HG02884 (cell line): ENCODE measurements at regions not wholly inside any gene's neighbourhood (a gene's known extent, or its start where the extent isn't known, plus 50 kb on each side); places are given as distances from the start of the nearest gene placed in this dataset.

ENCODE experiments used
- ATAC-seq: cut with Tn5 transposase; IDR thresholded peaks from one replicate; pipeline ENCODE4 v1.9.1; 2021; ENCODE audit warnings: mild to moderate bottlenecking, moderate library complexity; ENCODE audit not compliant: unreplicated experiment

GRCh38 chr2:236963631-236964182, 122.0 kb upstream of the COPS8 start:
- no peak for ATAC-seq

DNA sequence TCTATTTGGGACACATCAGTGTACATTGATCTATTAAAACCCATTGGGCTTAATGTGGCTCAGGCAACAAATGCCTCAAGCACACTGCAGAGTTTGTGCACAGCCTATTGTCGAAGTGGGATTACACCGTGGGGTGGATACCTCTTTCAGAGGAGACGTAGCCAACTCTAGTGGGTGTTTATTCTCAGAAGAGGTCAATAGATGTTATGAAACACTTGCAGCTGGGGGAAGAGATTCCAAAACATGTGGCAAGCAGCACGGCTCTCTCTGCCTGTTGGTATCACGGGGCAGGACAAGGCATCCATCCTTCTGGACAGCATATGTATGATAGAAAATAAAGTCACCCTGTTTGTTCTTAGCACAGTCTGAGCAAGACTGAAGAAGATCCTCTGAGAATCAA, 121.4 kb upstream of the COPS8 start:
- no peak for ATAC-seq

DNA sequence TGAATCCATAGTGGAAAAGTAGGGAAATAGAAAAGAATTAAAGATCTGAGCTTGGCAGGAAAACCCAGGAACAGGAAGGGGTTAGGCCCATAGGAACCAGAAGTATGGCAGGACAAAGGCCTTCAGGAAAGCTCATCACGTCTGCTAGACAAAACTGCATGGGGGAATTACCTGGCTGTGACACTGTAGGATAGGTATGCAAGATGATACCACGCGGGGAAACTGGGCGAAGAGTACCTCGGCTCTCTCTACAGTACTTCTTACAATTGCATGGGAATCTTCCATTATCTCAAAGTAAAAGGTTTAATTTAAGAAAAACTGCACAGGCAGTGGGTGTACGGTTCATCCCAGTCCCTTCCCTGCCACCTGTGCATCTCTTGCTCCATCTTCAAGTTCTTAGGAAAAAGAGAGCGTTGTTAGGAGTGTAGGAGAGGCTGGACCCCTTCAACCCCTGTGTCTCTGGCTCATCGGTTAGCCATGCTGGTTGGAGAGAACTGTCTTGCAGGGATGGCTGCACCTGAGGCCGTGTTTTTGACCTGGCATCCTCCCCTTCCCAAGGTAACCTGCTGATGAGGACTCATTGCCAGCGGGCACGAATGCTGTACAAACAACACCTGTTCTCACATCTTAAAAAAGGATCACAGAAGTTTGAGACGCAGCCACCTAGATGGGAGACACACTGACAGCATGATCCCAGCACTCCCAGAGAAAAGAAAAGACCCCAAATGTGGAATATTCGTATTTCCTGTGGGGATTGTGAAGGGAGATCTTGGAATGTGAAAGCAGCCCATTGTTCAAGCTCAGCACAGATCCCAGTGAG, 120.5 kb upstream of the COPS8 start:
- no peak for ATAC-seq

- no peak for ATAC-seq
Observed at GRCh38 chr2:236965841-236966096, 119.9 kb upstream of the COPS8 start.

DNA sequence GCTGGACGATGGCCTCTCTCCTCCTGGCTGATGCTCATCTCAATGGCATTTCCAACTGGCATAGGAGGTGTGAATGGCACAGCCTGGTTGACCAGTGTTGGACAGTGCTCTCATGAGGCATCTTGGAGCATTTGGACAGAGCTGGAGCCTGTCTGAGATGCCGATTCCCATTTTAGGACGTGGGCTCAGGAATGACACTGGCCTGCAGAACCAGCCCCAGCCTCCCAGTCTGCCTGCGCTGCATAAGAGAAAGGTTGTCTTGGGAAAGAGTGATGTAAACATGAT, 118.2 kb upstream of the COPS8 start:
- ATAC-seq = no peak

DNA sequence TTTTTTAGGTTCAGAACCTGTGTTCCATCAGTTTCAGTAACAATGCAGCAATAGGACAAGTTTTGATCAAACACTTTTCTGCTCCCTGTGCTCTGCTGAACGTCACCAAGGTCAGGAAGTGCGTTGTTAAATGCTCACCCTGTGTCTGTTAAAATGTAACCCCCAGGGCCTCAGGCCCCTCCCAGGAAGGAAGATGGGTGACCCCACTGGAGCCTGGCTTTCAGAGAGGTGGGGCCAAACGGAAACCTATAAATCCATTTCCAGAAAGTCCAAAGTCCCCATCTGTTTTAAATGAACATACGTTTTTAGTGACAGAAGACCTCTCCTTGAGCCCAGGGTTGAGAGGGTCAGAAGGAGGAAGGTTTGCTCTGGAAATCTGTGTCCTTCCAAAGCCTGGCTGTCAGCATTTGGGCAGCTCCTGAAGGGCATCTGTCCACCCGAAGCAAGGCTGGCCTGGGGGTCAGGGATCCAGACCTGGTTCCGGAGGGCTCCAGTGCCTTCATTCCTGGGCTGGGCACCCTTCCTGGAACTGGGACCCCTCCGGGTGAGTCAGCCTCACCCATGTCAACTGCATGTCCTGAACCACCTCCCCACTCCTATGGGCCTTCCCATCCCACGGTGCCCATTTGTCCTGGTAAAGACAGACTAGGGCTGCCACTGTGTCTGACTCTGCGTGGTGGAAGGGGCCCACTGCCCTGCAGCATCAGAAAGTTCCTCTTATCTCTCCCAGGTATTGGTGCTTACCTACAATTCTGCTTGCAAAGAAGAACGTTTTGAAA, 117.4 kb upstream of the COPS8 start:
- ATAC-seq = no peak

- ATAC-seq = no peak
Observed at GRCh38 chr2:236968880-236969534, 116.7 kb upstream of the COPS8 start.

DNA sequence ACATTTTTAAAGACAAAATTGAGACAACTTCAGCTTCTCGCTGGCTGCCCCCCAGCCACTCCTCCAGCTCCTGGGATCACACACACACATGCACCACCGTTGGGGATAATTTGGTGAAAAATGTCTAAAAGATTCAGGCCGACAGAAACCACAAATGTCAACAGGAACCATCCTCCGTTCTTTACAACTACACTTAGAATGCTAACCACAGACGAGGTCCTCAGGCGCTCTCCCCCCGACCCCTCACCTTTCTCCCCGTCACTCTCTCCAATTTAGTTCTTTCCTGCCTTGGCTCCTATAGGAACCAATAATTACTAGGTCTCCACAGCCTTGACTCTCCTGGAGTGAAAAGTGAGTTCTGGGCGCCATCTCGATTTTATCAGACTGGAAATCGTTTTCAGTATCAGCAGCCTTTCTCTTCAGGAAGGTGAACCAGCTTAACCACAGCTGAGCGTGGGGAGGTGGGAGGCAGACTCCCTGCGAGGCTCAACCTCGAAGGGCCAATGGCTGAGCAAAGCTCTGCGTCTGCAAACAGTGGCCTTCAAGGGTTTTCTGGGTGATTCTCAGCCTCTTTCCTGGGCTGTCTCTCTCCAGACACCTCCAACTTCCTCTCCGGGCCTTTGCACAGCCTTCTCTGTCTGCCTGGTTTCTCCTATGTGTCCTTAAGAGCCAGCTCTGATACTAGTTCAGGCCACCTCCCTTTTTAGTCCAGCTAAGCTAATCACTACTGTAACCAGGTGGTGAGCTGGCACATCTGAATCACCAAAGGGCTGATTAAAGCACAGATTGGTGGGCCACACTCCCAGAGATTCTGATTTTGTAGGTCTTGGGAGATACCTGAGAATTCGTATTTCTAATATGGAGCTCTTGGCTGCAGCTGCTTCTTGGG, 115.7 kb upstream of the COPS8 start:
- ATAC-seq = no peak

- no peak for ATAC-seq
Observed at GRCh38 chr2:236970656-236971010, 115.1 kb upstream of the COPS8 start.

DNA sequence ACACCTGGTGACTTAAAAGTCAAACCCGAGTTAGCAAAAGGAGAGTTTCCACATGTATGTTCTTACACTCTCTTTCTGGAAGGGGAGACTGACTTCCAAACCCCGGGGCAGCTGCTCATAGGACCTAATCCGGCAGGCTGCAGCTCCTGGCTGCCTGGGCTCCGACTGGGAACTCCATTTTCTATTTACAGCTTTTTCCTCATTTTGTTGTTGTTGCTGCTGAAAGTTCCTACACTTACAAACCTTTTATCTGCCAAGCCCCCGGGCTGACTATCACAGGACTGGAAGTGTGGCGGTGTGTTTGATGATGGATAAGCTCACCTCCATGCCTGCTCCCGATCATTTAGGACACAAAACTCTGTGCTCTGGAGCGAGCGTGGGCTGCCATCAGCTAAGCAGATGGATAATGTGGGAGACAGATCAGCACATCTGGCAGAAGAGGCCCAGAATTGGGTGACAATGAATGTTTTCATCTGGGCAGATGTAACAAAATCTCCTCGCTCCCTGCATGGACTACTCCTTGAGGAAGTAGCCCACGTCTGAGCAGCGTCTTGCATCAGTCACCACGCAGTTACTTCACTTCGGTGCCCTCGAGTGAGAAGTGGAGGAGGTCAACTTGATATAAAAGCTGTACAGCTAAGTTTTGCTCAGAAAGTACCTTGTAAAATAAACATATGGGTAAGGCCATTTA, 114.4 kb upstream of the COPS8 start:
- ATAC-seq = no peak

- ATAC-seq = no peak
Observed at GRCh38 chr2:236971919-236972381, 113.7 kb upstream of the COPS8 start.

- ATAC-seq = no peak
Observed at GRCh38 chr2:236972491-236973342, 113.0 kb upstream of the COPS8 start.

- no peak for ATAC-seq
Observed at GRCh38 chr2:236973343-236973980, 112.2 kb upstream of the COPS8 start.

GRCh38 chr2:236974148-236974547, 111.5 kb upstream of the COPS8 start:
- ATAC-seq = no peak

DNA sequence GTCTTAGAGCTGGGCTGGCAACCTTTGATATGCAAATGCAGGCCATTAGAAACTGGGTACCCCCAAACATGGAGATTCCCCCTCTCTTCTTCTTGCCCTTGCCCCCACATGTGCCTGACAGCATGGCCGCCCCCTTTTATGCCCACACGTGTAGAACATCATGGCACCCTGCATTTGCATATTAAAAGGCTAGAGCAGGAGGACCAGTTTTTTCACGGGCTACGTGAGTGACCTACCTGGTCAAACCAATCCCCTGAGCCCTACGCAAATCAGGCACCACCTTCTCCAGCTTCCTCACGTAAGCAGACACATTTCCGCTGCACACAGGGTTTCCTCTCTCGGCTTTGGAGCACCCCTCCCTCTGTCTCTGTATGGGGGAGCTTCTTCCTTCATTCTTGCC, 110.9 kb upstream of the COPS8 start:
- no peak for ATAC-seq

DNA sequence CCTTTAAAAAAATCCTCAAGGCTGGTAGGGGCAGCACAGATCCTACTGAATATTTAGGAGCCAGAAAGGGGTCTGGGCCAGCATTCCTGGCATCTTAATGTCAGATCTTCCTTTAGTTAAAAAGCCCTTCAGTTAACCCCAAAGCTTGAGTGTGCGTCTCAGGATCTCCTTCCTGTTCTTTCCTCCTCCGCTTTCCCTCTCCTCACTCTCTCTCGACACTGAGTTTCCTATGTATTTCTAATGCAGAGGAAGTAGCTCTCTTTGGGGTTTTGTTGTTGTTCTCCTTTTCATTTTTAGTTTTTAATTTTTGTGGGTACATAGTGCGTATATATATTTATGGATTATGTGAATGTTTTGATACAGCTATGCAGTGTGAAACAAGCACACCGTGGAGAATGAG, 109.9 kb upstream of the COPS8 start:
- no peak for ATAC-seq

GRCh38 chr2:236976266-236977062, 109.2 kb upstream of the COPS8 start:
- ATAC-seq = no peak
